Jurkat, Clone E6-1 (cell line): ENCODE measurements at regions not wholly inside any gene's neighbourhood (a gene's known extent, or its start where the extent isn't known, plus 50 kb on each side); places are given as distances from the start of the nearest gene placed in this dataset.

Experiments used
- DNase-seq: peaks from one replicate; pipeline ENCODE4 v3.0.0-alpha.2; 2011; ENCODE audit warnings: low read depth, low spot score
- H3K4me3 ChIP-seq: 2 replicates; pipeline ENCODE4 v1.5.1; 2011; ENCODE audit warnings: mild to moderate bottlenecking, low read length, control low read depth, moderate library complexity

GRCh38 chr9:96050048-96050860 lies 174.8 kb downstream of the ERCC6L2 start:
- H3K4me3 ChIP-seq, result no peak overlapping the region
- DNase-seq, result no peak

GRCh38 chr9:96048956-96049831 lies 173.7 kb downstream of the ERCC6L2 start:
- no peak overlapping the region for H3K4me3 ChIP-seq

DNA sequence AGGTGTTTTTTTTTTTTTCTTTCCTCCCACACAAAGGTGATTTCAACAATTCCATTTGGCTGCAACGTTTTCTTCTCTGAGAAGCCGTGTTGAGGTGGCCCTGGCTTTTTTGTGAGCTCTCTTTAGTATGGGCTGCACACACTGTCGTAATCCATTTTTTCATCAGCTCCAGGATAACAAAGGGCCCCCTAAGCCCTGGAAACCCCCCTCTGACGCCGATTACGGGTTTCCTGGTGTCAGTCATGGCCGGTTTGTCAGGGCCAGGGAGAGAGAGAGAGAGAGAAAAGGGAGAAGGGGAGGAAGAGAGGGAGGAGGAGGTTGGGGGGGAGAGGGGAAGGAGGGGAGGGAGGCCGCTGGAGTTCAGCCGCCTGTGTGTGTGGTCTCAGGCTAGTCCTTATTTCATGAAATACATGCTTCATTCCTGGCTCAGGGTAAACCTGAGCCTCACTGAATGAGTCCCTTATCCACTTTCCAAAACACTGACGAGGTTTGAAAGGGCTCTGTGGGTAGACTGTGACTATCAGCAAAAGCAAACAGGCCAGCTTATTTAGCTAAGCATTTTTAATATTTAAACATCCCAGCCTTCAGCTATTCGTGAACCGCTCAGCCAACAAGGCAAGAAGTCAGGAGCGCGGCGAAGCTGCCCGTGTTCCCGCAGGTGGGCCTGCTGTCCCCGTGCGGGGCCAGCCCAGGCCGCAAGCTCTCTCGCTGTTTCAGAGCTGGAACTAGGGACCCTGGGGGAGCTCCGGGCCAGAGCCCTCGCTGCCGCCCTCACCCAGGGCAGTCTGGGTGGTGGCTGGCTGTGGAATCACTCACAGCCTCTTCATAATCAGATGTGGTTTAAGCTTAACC lies 172.8 kb downstream of the ERCC6L2 start:
- no peak overlapping the region for H3K4me3 ChIP-seq
- DNase-seq, result no peak

More at GRCh38 chr9:96048956-96049831, 173.7 kb downstream of the ERCC6L2 start:
- no peak for DNase-seq

GRCh38 chr9:96047741-96048103 lies 172.2 kb downstream of the ERCC6L2 start:
- DNase-seq, result no peak
- no peak overlapping the region for H3K4me3 ChIP-seq

GRCh38 chr9:96047116-96047639 lies 171.7 kb downstream of the ERCC6L2 start:
- H3K4me3 ChIP-seq, result no peak overlapping the region
- DNase-seq, result no peak

GRCh38 chr9:96045811-96046210 lies 170.3 kb downstream of the ERCC6L2 start:
- no peak overlapping the region for H3K4me3 ChIP-seq
- no peak for DNase-seq

GRCh38 chr9:96044401-96044800 lies 168.9 kb downstream of the ERCC6L2 start:
- no peak overlapping the region for H3K4me3 ChIP-seq
- DNase-seq, result no peak

DNA sequence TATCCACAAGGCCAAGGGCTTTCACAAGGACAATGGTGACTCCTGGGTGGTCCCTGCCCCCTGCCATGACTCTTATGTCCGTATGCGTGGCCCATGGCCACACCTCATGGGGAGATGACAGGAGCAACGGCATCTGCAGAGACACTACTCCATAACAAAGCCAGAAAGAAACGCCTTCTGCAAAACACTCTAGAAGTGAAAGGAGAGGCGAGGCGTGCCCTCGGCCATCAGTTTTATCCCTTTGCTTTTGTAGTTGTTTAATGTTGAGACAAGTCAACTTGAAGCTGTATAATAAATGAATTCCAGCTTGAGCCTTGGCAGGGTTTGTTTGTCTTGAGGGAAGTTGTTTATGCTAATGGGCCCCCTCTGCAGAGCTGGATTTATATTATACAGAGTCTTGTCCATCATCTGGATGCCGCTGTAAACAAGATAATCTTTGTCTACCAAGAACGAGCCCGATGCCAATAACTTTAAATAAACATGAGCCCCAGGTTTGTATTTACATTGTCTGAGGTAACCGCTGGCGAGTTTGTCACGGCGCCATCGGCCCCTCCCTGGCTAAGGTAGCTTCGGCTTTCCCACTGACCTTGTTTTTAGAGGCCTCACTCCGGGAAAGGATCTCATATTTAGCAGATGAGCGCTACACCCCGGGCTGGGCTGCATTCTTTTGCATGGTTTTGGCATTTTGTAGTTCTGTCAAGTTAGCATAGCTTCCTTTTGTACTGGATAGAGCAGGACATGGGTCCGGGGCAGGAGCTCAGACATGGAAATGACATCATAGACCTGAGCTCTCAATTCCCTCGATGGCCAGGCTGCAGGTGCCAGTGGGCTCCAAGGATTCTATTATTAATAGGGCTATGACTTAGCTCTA lies 165.3 kb downstream of the ERCC6L2 start:
- no peak overlapping the region for H3K4me3 ChIP-seq
- DNase-seq, result no peak

- peak; percentile 81 for DNase-seq
- no peak overlapping the region for H3K4me3 ChIP-seq
Measured at GRCh38 chr9:96038914-96039313, 163.4 kb downstream of the ERCC6L2 start.

DNA sequence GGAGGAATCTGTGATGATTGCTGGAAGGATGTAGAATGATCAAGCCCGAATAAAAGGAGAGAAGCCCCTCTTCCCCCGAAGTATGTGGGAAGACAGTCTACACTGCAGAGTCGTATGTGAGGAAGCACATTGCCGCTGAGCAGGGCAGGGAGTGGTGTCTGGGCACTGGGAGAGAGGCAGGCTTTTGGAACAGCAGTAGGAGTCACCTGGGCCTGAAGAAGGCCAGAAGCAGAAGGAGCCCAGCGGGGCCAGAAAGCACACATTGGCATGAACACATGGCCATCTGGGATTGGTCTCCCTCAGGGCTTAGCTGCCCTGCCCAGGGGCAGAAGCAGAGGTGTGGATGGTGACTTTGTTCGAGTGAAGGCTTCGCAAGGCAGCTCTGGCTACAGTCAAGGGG lies 162.8 kb downstream of the ERCC6L2 start:
- no peak for DNase-seq
- no peak overlapping the region for H3K4me3 ChIP-seq

DNA sequence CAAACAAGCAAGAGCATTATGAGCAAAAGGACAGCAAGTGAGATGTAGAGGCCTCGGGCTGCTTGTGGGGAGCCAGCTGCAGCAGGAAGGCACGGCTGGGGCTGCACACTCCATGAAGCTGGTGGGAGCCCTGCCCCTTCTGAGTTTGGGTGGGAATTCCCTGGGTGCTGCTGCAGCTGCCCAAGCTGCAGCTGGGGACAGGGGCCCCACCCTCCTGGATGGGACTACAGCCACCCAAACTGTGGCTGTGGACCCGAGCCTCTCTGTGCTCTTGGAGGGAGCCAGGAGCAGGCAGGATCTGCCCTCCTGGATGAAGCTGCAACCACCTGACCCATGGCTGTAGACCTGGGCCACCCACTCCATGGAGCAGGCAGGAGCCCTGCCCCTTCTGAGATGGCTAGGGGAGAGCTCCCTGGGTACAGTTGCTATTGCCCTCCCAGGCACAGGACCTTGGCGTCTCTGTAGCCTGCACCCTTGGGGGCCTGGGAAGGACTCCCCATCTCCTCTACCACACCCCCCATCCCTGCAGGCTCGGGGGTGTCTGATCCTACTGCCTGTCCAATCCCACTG lies 159.1 kb downstream of the ERCC6L2 start:
- DNase-seq, result no peak
- H3K4me3 ChIP-seq, result no peak overlapping the region

DNA sequence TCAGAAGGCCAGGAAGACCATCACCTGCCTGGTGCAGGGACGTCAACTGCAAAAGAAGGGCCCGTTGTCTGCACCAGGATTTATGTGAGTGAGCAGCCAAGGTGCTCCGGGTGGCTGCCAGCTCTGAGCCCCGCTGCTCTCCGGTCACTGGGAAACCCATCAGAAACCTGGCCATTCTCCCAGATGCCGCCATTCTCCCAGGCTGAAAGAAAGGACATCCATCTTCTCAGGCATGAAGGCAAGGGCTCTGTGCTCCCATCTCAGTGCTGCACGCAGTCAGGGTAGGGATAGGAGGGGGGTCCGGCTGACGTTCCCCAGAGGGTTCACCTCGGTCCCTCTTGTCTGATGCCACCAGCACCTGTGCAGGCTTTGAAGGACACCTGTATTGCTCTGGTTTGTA lies 158.4 kb downstream of the ERCC6L2 start:
- H3K4me3 ChIP-seq, result no peak overlapping the region
- DNase-seq, result no peak

DNA sequence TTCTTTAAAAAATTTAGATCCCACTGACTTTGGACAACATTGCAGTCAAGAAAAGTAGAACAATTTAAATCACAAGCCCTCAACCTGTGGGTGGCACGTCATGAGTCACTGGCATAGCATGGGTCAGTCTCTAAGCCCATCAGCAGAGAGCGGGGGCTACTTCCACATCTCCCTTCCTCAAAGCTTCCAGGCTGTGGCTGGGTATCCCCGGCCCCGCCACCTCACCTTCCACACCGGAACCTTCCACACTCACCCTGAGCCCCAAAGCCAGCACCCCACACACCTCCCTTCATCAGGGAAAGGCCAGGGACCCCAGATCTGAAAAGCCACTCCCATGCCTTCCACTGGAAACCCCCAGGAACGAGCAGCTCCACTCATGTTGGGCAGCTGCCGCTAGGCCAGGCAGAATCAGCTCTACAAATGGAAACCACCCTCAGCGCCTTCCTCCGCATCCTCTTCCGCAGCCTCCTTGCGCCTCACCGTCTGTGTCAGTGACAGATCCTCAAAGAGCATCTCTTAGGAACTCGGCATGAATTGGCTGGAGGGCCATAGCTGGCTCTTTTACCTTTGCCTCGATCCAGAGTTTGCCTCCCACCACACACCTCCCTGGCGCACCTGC lies 156.5 kb downstream of the ERCC6L2 start:
- no peak for DNase-seq

DNA sequence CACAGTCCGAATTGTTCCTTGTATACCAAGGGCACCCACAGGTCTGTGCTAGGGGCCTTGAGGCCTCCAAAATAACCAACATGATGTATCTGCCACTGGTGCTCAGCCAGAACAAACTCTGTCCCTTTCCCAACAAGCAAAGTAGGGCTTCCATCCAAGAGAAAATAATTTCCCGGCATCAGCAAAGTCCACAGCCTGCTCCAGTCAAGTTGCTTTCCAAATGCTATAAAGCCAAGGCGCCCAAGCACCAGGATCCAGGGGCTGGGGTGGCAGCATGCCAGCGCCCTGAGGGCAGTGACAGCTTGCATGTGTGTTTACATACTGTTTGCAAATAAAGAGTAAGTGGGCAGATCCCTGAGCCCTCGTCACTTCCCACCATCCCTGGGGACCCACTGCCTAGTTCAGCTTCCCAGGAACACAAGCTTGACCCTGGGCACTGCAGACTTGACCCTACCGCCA lies 155.9 kb downstream of the ERCC6L2 start:
- no peak overlapping the region for H3K4me3 ChIP-seq
- no peak for DNase-seq

More for the DNA sequence above, 156.5 kb downstream of the ERCC6L2 start:
- no peak overlapping the region for H3K4me3 ChIP-seq

GRCh38 chr9:96029722-96030530 lies 154.4 kb downstream of the ERCC6L2 start:
- no peak overlapping the region for H3K4me3 ChIP-seq
- no peak for DNase-seq

DNA sequence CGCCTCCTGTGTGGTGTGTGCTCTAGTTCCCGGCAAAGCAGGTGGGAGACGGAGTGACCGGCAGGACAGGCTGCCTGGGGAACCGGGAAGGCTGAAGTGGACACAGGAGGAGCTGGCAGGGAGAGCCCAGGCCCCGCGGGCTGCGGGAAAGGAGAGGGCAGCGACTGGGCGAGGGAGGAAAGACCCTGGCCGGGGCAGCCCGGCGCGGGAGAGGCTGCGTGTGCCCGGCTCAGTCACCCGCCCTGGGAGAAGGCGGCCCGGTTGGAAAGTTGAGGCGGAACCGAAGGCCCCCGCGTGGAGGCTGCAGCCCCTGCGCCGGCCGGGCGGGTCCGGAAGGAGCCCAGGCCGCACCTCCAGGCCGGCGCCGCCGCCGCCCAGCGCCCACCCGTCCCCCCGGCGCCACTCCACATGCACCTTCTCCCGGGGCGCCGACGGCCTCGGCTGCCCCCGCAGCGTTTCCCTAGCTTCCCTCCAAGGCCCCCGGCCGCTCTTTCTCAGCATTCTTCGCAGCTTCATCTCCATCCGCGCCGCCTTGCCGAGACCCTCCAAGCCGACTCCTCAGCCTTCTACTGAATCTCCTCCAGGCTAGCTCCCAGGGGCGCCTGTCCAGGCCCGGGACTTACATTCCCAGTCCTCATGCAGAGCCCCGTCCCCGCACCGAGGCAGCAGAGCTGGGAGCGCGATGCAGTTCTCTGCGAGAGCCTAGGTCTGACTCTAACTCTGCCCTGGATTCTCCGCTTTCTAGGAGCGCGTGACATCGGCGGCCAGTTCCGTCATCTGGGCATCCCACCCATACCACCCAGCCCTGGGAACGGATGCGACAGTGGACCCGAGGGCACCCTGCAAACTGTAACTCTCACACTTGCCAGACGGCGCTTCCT lies 152.0 kb downstream of the ERCC6L2 start:
- no peak for DNase-seq

More for the DNA sequence above, 152.0 kb downstream of the ERCC6L2 start:
- no peak overlapping the region for H3K4me3 ChIP-seq
